ENCODE measurements at regions not wholly inside any gene's neighbourhood (a gene's known extent, or its start where the extent isn't known, plus 50 kb on each side); places are given as distances from the start of the nearest gene placed in this dataset.

GRCh38 chr13:44263751-44264620 lies 109.6 kb upstream of the SERP2 start:
- no peak for DNase-seq

DNA sequence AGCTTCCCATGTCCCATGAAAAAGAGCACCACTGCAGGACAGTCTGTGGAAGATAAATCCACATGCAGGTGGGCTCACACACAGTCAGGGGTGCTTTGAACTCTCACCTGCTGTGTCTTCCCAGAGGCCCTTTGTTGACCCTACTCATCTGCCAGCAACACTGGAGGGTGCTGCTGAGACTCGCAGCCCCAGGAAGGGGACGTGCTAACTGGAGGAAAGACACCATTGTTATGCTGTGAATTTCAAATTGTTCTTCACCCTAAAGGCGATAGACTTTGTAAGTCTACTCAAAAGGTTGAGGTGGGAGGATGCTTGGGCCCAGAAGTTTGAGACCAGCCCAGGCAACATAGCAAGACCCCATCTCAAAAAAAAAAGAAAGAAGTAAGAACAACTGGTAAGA lies 107.3 kb upstream of the SERP2 start:
- DNase-seq: no peak

DNA sequence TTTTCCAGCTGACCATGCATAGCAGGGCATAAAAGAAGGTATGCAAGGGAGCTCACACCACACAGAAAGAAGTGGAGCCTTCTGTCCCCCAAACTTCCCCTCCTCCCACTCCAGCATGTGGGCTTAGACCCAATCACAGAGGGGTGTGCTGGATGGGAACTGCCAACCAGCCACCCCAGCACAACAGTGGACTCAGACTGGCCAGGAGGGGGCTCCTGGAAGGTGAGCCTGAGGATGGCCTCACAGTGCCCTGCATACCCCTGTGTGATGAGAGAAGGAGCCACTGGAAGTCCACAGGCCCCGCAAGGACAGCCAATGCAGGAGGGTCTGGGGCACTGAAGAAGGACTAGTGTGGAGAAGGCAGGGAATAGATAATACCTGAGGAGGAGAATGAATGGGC lies 106.9 kb upstream of the SERP2 start:
- DNase-seq: no peak

GRCh38 chr13:44267203-44267602 lies 106.4 kb upstream of the SERP2 start:
- DNase-seq: no peak

DNA sequence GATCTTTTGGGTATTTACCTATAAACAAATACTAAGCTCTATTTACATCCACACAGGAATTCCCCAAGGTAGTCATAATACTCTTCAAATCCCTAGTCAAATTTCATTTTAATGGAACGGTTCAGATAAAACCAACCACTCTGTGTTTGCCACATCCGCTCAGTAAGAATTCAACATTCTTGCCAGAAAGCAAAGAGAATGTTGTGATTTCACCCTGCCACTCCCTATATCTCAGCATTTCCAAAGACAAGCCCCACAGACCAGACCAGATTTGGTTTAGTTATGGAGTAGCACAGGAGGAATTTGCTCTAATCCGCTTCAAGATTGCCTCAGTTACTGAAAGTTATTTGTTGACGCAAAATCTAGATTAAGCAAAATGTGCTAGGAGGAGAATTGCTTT lies 105.6 kb upstream of the SERP2 start:
- DNase-seq: no peak

GRCh38 chr13:44268980-44269379 lies 104.6 kb upstream of the SERP2 start:
- no peak for DNase-seq

GRCh38 chr13:44270150-44270549 lies 103.5 kb upstream of the SERP2 start:
- no peak for DNase-seq

DNA sequence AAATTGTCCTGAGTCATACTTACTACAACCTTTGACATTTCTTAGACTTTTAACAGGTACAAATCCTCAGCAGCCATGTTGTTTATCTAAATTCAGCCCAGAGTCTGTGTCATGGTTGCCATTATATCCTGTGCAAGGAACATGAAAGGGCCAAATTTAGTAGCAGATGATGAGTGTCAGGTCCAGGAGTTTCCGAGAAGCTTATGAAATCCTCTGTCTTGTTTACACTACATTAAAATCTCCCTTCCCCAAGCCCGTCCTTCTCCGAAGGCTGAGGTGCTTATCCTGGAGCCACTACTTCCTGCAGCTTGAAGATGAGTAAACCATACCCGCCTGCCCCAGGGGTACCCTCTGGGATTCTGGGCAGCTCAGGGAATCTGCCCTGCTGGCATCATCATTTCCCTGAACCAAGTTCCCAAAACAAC lies 102.6 kb upstream of the SERP2 start:
- no peak for DNase-seq

- no peak for DNase-seq
These were observed 102.2 kb upstream of the SERP2 start for GRCh38 chr13:44271473-44271872.

- DNase-seq: no peak
These were observed 101.7 kb upstream of the SERP2 start for GRCh38 chr13:44271915-44272341.

DNA sequence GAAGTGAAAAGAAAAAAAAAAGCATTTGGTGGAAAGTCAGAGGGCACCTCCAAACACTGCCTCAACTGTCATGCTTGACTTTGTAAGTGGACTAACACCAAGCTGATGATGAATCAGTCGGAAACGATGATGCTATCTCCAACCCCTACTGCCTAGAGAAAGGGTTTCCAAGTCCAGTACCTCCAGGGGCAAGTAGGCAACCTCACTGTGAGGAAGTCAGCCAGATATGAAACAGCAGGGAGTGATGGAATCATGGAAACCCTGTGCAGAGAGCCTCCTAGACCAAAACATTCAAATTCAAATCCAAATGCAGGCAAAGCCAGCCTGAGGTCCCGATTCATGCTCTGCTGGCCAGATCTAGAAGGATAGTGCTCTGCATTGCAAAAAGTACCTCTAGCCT lies 100.9 kb upstream of the SERP2 start:
- no peak for DNase-seq

DNA sequence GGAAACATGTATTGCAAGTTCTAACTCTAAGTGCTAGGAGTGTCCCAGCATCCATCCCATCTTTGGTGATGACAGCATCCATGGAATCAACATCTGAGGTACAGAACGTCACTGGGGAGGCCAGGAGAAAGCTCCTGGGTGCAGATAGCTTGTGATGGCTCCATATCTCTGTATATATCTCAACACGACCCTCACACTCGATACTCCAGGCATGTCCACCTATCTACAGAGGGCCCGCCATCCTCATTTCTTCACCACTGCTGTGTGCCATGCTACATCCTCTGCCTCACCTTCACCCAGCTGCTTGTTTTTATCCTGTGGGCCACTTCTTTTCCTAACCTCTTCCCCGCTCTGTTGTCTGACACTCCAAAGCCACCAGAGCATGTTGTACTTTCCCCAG lies 100.4 kb upstream of the SERP2 start:
- DNase-seq: no peak

GRCh38 chr13:44273991-44274770 lies 99.4 kb upstream of the SERP2 start:
- peak; percentile 16 for DNase-seq

DNA sequence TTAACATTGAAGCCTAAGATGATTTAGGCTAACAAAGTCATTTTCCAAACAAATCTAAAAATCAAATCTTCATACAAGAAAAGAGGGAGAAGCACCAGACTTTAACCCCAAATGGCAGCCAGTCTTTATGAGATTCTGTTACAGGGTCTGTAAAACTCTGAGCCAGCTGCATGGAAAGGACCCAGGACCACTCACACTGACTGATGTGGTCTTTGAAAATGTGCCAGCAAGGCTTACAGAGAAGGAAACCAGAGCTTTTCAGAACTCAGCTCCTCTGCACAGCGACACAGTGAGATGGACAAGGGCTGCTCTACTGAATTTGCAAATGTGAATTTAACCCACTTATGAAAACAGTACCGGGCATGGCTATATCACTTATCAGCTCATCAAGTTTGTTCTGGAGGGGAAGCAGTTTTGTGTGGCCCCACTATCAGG lies 98.8 kb upstream of the SERP2 start:
- DNase-seq: no peak

DNA sequence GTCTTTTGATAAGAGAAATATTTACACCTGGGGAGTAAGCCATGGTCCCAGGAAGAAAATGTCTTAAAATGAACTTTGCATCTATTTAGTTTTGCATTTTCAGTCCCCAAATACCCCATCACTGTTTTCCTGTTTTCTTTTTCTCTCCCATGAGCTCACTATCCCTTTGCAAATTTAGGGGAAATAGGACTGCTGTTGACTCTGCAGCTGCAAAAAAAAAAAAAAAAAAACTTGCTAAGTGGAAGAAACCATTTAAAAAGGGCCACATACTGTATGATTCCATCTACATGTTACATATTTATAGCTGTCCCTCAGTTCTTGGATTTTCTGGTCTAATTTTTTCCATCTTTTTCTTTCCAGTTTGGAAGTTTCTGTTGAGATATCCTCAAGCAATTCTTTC lies 98.2 kb upstream of the SERP2 start:
- DNase-seq: no peak

DNA sequence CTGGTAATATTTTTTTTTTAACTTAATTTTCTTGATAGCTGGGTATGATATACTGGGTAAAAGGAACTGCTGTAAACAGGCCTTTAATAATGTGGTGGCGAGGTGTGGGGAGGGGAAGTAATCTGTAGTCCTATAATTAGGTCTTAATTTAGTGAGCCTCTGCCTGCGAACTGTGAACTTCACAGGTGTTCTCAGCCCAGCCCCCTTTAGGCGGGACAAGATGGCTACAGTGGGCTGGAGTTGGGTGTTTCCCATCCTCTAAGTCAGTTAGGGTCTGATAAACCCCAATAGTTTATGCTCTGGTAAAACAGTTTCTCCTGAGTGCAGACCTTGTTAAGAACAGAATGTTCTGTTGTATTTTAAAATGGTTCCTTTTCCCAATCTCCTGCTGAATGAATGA lies 97.6 kb upstream of the SERP2 start:
- DNase-seq: no peak

- DNase-seq: no peak
These were observed 96.2 kb upstream of the SERP2 start for GRCh38 chr13:44277459-44277858.

DNA sequence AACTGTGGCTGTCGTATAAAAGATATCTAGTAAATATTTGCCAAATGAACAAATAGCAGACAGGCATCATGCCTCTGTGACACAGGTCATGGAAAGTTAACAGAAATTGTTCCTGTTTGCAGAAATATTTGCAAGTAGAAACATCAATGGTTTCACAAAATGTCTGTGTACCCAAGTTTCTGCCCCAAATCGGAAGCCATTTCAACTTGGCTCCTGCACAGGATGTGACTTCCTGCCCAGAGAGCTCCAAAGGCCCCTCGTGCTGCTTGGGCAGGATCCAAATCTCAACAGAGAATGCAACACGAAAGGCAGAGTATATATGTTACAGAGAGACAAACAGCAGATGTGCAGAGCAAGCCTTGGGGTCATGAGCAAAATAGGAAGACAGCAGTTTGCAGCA lies 95.5 kb upstream of the SERP2 start:
- DNase-seq: no peak

- no peak for DNase-seq
These were observed 93.2 kb upstream of the SERP2 start for GRCh38 chr13:44280456-44280855.

- no peak for DNase-seq
These were observed 92.2 kb upstream of the SERP2 start for GRCh38 chr13:44281252-44282000.

GRCh38 chr13:44283600-44283999 lies 90.0 kb upstream of the SERP2 start:
- no peak for DNase-seq

- DNase-seq: no peak
These were observed 85.7 kb upstream of the SERP2 start for GRCh38 chr13:44287958-44288357.

- DNase-seq: no peak
These were observed 81.1 kb upstream of the SERP2 start for GRCh38 chr13:44292545-44292944.

All from activated naive CD4-positive, alpha-beta T cell treated with anti-CD3 and anti-CD28 coated beads, Interleukin-2, amount 50 U/mL, for 16 hours (primary cell).